Caco-2 (cell line): ENCODE measurements at regions not wholly inside any gene's neighbourhood (a gene's known extent, or its start where the extent isn't known, plus 50 kb on each side); places are given as distances from the start of the nearest gene placed in this dataset.

Experiments
- BruUV-seq: library from RNA; stranded (reverse); fragments of 400-500 nt; replicated peaks from 2 replicates; lab custom pipeline; 2021; lab: Mats Ljungman, UMichigan
- CTCF ChIA-PET: fragments of 300-600 bp; sonication (Branson Sonifier 250); formaldehyde crosslinking; loops from one replicate; lab custom pipeline; 2022; ENCODE audit warnings: antibody characterized with exemption; lab: Charles Lee
- POLR2A ChIA-PET: fragments of 300-600 bp; sonication (Branson Sonifier 250); formaldehyde crosslinking; loops from one replicate; lab custom pipeline; 2022; ENCODE audit warnings: antibody characterized with exemption; lab: Charles Lee
- DNase-seq, 2 experiments: peaks; one replicate each; pipeline versions ENCODE4 v3.0.0 to v3.0.0-alpha.2; 2020 to 2022
- H3K27me3 ChIP-seq: replicated peaks from 2 replicates; pipeline ENCODE4 v1.6.0; 2011; ENCODE audit warnings: low read length; ENCODE audit not compliant: control insufficient read depth, insufficient read depth
- H3K36me3 ChIP-seq: 2 replicates; pipeline ENCODE4 v1.5.1; 2011; ENCODE audit warnings: low read length; ENCODE audit not compliant: control insufficient read depth, insufficient read depth
- H3K4me1 ChIP-seq: fragments of 250-450 bp; sonication (Bioruptor Pico); 2 replicates; pipeline ENCODE4 v1.5.1; 2020; ENCODE audit warnings: mild to moderate bottlenecking
- H3K4me3 ChIP-seq: 2 replicates; pipeline ENCODE4 v1.5.1; 2011; ENCODE audit warnings: low read depth, mild to moderate bottlenecking, control low read depth, low read length
- H3K9me3 ChIP-seq: fragments of 250-450 bp; sonication (Bioruptor Pico); 2 replicates; pipeline ENCODE4 v1.5.1; 2020; ENCODE audit warnings: mild to moderate bottlenecking, moderate library complexity
- H3K27ac Mint-ChIP-seq: one replicate; pipeline ENCODE4 v1.8.0; 2022; ENCODE audit warnings: mixed read lengths; ENCODE audit not compliant: unreplicated experiment
- H3K27me3 Mint-ChIP-seq: one replicate; pipeline ENCODE4 v1.8.0; 2022; ENCODE audit warnings: mixed read lengths; ENCODE audit not compliant: insufficient read depth, unreplicated experiment
- H3K36me3 Mint-ChIP-seq: one replicate; pipeline ENCODE4 v1.8.0; 2022; ENCODE audit warnings: mild to moderate bottlenecking, mixed read lengths; ENCODE audit not compliant: insufficient read depth, unreplicated experiment
- H3K4me1 Mint-ChIP-seq: one replicate; pipeline ENCODE4 v1.8.0; 2022; ENCODE audit warnings: low read depth, mixed read lengths; ENCODE audit not compliant: unreplicated experiment
- H3K4me3 Mint-ChIP-seq: one replicate; pipeline ENCODE4 v1.8.0; 2022; ENCODE audit warnings: mild to moderate bottlenecking, moderate library complexity, mixed read lengths; ENCODE audit not compliant: unreplicated experiment
- H3K9me3 Mint-ChIP-seq: one replicate; pipeline ENCODE4 v1.8.0; 2022; ENCODE audit warnings: mixed read lengths; ENCODE audit not compliant: unreplicated experiment
- CTCF ChIP-seq, 2 experiments: fragments of 200-600 bp in 1 of 2; IDR thresholded peaks; 1 replicate in 1 of 2; 2 replicates in 1 of 2; pipeline versions ENCODE4 v1.5.1 to v1.8.0; 2011 to 2022; ENCODE audit warnings: antibody characterized with exemption in 1 of 2, control low read depth in 1 of 2, inconsistent platforms in 1 of 2, low read depth in 1 of 2, low read length in 1 of 2, mild to moderate bottlenecking in 1 of 2, moderate library complexity in 1 of 2; ENCODE audit not compliant: insufficient read depth in 1 of 2, severe bottlenecking in 1 of 2, unreplicated experiment in 1 of 2
- intact Hi-C: fragments of 100-400 bp; cut with micrococcal nuclease; formaldehyde crosslinking; loops from one replicate; pipeline ENCODE4 v1.10.0; 2022; ENCODE audit not compliant: unreplicated experiment

GRCh38 chr6:133169901-133170300 is 71.3 kb upstream of the EYA4 start:
- Mint-ChIP-seq H3K27ac (no peak overlapping the region), H3K36me3 (no peaks in the 10 kb centered on the region), H3K27me3 (peaks cover 3% of the 10 kb centered on the region), H3K9me3 (no peaks in the 10 kb centered on the region), H3K4me1 (no peaks in the 10 kb centered on the region), H3K4me3 (no peak overlapping the region)
- intact Hi-C loops, result no loop called here
- Histone ChIP-seq H3K4me1 (no peaks in the 10 kb centered on the region), H3K27me3 (no peaks in the 10 kb centered on the region), H3K4me3 (no peak overlapping the region), H3K9me3 (no peaks in the 10 kb centered on the region), H3K36me3 (no peaks in the 10 kb centered on the region)
- no peak for TF ChIP-seq CTCF (IDR thresholded peaks at IDR 0.05; ENCODE audit: insufficient read depth in 1 of 2, low read depth in 1 of 2, low read length in 1 of 2, severe bottlenecking in 1 of 2, unreplicated experiment in 1 of 2)
- ChIA-PET CTCF (no interaction called here), POLR2A (no interaction called here)
- no peak for DNase-seq
- BruUV-seq, result no TSS peak

GRCh38 chr6:133170602-133171001 is 70.6 kb upstream of the EYA4 start:
- Mint-ChIP-seq H3K9me3 (no peaks in the 10 kb centered on the region), H3K4me3 (no peak overlapping the region), H3K36me3 (no peaks in the 10 kb centered on the region), H3K4me1 (no peaks in the 10 kb centered on the region), H3K27me3 (peaks cover 3% of the 10 kb centered on the region), H3K27ac (no peak overlapping the region)
- DNase-seq, result no peak
- BruUV-seq, result no TSS peak
- CTCF ChIA-PET, result no interaction called here
- intact Hi-C loops, result no loop called here
- TF ChIP-seq CTCF (IDR thresholded peaks at IDR 0.05; ENCODE audit: insufficient read depth in 1 of 2, low read depth in 1 of 2, low read length in 1 of 2, severe bottlenecking in 1 of 2, unreplicated experiment in 1 of 2), result no peak
- POLR2A ChIA-PET, result no interaction called here
- no peak overlapping the region for H3K4me3 ChIP-seq
- H3K9me3 ChIP-seq, result no peaks in the 10 kb centered on the region
- H3K4me1 ChIP-seq, result no peaks in the 10 kb centered on the region
- H3K27me3 ChIP-seq, result no peaks in the 10 kb centered on the region
- H3K36me3 ChIP-seq, result no peaks in the 10 kb centered on the region

- no peak for DNase-seq
- H3K4me3 Mint-ChIP-seq, result no peak overlapping the region
- no peak overlapping the region for H3K4me3 ChIP-seq
- no peaks in the 10 kb centered on the region for H3K36me3 Mint-ChIP-seq
- peaks cover 3% of the 10 kb centered on the region for H3K27me3 Mint-ChIP-seq
- H3K27me3 ChIP-seq, result no peaks in the 10 kb centered on the region
- no peaks in the 10 kb centered on the region for H3K36me3 ChIP-seq
- intact Hi-C loops, result no loop called here
- POLR2A ChIA-PET, result no interaction called here
- no peak overlapping the region for H3K27ac Mint-ChIP-seq
- no peaks in the 10 kb centered on the region for H3K9me3 Mint-ChIP-seq
- no peak for TF ChIP-seq CTCF (IDR thresholded peaks at IDR 0.05; ENCODE audit: insufficient read depth in 1 of 2, low read depth in 1 of 2, low read length in 1 of 2, severe bottlenecking in 1 of 2, unreplicated experiment in 1 of 2)
- no peaks in the 10 kb centered on the region; the same call in 1 of the 2 replicates for H3K9me3 ChIP-seq
- H3K4me1 ChIP-seq, result no peaks in the 10 kb centered on the region
- no TSS peak for BruUV-seq
- no peaks in the 10 kb centered on the region for H3K4me1 Mint-ChIP-seq
- CTCF ChIA-PET, result no interaction called here
Measured at GRCh38 chr6:133171989-133172604, 69.1 kb upstream of the EYA4 start.
